G401 (cell line): ENCODE measurements at regions not wholly inside any gene's neighbourhood (a gene's known extent, or its start where the extent isn't known, plus 50 kb on each side); places are given as distances from the start of the nearest gene placed in this dataset.
"Not testable (repeated sequence)": the region's sequence is repeated elsewhere in the genome, so short reads cannot be mapped to it uniquely, and the experiment has no call there.

Experiments
- DNase-seq: peaks from one replicate; pipeline ENCODE4 v3.0.0-alpha.2; 2015; ENCODE audit warnings: low spot score
- in situ Hi-C: cut with HindIII; loops from 2 replicates; pipeline ENCODE4 v1.10.0; 2016; ENCODE audit warnings: low sequenced_read_pairs, mixed read lengths

DNA sequence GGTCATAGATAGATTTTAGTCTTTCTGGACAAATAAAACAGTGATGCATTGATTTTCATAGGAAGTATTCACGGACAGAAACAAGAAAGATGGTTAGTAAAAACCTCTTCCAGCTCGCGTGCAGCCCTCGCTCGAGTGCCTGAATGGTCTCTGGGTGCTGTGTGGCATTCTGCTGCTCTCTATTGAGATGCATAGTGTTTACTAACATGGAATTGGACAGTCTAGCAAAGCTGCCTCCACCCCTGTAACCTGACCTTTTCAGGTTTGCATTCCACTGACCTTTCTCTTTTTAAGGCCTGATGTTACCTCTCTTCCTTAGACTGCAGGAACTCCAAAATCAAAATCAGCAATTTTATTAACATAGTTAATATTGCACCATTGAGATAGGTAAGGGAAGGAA is 643.4 kb downstream of the JRKL start:
- in situ Hi-C loops, result no loop called here
- no peak for DNase-seq

DNA sequence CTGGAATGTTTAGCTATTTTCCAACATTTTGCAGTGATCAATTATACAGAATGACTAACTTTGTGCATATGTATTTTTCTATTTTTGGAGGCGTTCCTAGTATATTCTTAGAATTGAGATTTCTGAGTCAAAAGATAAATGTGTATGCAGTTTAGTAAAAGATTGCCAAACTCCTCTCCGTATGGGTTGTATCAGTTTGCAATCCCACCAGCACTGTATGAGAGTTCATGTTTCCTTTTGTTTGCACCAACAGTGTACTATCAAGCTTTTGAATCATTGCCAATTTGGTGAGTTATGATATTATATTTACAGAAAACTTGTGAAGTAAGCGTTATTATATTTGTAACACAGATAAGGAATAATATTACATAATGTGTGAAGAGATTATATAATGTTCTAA is 658.7 kb downstream of the JRKL start:
- in situ Hi-C loops, result no loop called here
- no peak for DNase-seq

DNA sequence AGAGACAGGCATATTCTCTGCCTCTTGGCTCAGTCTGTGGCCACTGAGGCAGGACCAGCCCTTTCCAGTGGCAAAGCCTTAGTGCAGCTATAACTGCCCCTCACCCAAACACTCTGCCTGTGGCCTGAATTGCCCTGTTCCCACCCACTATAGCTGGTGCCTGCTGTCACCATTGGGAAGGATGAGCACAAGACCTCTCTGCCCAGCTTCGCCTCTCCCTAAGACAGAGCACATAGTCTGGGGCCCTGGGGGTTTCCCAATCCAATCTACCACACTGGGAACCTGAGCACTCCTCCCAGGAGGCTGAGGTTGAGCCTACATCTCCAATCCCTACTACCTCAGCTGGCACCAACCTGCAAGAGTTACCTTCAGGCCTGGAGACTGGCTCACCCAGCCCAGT is 670.4 kb downstream of the JRKL start:
- in situ Hi-C loops, result no loop called here
- no peak for DNase-seq

DNA sequence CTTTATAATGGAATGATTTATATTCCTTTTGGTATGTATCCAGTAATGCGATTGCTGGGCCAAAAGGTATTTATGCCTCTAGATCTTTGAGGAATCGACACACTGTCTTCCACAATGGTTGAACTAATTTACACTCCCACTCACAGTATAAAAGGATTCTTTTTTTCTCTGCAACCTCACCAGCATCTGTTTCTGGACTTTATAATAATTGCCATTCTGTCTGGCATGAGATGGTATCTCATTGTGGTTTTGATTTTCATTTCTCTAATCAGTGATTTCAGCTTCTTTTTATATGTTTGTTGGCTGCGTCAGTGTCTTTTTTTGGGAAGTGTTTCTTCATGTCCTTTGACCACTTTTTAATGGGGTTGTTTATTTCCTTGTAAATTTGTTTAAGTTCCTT is 679.3 kb downstream of the JRKL start:
- DNase-seq, result no peak
- in situ Hi-C loops, result no loop called here

DNA sequence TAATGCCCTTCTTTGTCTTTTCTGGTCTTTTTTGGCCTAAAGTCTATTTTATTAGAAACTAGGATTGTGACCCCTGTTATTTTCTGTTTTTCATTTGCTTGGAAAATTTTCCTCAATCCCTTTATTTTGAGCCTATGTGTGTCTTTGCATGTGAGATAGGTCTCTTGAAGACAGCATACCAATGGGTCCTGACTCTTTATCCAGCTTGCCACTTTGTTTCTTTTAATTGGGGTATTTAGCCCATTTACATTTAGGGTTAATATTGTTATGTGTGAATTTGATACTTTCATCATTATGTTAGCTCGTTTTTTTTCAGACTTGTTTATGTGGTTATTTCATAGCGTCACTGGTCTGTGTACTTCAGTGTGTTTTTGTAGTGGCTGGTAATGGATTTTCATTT is 682.6 kb downstream of the JRKL start:
- in situ Hi-C loops, result no loop called here
- no peak for DNase-seq

DNA sequence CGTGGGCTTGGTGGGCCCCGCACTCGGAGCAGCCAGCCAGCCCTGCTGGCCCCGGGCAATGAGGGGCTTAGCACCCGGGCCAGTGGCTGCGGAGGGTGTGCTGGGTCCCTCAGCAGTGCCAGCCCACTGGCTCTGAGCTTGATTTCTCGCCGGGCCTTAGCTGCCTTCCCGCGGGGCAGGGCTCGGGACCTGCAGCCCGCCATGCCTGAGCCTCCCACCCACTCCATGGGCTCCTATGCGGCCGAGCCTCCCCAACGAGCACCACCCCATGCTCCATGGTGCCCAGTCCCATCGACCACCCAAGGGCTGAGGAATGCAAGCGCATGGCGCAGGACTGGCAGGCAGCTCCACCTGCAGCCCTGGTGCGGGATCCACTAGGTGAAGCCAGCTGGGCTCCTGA is 686.9 kb downstream of the JRKL start:
- DNase-seq, in situ Hi-C loops: not testable (repeated sequence)

DNA sequence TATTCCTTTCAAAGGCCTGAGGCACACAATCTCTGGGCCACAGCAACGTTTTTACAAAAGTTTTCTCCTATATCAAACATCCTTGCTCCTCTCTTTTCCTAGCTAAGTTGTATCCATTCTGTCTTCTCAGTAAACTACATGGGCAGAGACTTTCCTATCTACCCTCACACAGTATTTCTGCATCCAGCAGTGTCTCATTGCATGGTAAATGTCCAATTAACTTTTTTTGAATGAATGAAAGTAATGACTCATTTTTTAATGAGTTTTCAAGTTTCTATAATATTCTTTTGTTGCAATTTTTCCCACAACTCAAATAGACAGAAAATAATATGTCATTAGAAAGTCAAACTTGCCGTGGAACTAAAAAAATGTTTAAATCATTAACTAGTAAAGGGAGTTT is 688.6 kb downstream of the JRKL start:
- in situ Hi-C loops, result no loop called here

DNA sequence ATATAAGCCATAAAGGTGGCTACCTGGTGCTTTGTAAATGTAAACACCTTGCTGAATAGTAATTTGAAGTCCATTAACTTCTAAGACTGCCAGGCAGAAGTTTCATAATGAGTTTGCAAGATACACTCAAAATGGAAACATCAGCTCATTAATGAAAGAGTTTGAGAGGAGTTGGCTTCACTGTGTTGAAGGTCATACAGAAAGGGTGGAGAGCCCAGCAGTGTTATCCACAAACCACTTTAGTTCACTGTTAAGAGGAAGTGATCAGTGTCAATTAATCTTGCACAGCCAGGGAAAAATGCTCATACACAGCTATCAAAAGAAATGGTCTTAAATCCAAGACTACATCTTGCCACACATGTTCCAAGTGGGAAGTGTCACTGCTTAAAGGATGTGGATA is 689.4 kb downstream of the JRKL start:
- in situ Hi-C loops, result no loop called here
- DNase-seq, result no peak

More for the DNA sequence above, 688.6 kb downstream of the JRKL start:
- DNase-seq, result no peak

DNA sequence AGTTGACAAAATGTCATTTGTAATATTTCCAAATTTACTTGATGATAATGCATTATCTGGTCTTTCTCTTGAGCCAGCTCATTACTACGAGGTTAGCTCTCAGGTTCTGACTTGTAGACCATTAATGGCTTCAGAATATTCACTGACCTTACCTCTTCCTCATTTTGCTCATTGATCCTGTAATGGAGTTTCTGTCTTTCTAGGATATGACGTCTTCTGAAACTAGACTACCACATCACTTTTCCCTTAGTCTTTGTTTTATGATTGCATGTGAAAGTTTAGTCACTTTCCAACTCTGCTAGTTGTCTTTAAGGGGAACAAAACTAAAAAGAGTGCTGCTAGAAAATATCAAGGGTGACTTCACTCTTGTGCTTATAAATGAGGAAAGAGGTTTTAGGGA is 697.6 kb downstream of the JRKL start:
- in situ Hi-C loops, result no loop called here
- DNase-seq, result no peak

DNA sequence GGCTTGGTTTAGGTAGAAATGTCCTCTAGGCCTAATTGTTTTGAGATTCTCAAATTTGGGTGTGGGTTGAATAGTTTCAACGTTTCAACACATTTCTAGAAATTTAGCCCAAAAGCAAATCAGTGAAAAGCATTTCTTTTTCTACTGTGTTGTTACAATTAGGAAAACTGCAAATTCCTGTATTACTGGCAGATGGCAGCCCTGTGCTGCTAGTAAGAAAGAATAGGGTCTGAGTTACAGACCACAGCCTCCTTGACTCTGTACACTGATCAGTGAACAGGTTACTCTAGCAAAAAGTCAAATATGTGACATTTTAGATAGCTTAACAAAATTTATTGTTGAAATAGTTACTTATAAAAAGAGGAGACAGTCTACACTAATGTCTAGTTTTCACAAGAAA is 703.0 kb downstream of the JRKL start:
- in situ Hi-C loops, result no loop called here
- DNase-seq, result no peak

DNA sequence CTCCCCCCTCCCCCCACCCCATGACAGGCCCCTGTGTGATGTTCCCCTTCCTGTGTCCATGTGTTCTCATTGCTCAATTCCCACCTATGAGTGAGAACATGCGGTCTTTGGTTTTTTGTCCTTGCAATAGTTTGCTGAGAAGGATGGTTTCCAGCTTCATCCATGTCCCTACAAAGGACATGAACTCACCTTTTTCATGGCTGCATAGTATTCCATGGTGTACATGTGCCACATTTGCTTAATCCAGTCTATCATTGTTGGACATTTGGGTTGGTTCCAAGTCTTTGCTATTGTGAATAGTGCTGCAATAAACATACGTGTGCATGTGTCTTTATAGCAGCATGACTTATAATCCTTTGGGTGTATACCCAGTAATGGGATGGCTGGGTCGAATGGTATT is 712.4 kb downstream of the JRKL start:
- in situ Hi-C loops, DNase-seq: not testable (repeated sequence)

DNA sequence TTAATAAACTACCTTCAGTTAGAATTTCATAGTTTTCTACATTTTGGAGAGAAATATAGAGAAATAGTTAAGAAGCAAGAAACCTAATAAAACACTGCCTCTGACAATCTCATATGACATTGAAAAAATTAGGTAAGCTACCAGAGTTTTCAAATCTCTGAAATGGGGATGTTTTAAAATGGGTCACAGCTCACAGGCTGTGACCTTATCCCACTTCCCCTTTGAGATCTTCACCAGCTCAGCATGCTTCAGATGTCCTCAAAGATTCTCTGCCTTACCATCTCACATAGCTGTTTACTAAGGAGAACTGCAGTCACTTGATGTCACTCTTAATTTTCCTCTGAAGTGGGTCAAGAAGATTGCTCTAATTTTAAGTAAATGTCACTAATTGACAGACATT is 717.8 kb downstream of the JRKL start:
- in situ Hi-C loops, result no loop called here
- no peak for DNase-seq

DNA sequence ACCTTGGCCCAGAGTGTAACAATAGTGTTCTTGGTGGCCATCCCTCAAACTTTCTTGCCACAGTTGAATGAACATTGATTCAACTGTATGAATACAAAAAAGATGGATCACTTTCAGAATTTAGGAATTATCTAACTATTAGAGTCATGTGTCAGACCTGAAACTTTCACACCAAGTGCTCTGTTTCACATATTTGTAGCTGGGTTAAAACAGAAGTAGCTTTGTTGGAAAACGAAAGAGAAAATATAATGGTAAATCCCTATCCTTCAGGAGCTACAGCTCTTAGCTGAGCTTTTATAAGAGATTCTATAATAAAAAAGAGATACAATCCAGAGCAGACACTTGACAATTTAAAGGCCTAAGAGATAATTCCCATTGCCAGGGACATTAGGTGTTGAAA is 719.3 kb downstream of the JRKL start:
- in situ Hi-C loops, result no loop called here
- no peak for DNase-seq

DNA sequence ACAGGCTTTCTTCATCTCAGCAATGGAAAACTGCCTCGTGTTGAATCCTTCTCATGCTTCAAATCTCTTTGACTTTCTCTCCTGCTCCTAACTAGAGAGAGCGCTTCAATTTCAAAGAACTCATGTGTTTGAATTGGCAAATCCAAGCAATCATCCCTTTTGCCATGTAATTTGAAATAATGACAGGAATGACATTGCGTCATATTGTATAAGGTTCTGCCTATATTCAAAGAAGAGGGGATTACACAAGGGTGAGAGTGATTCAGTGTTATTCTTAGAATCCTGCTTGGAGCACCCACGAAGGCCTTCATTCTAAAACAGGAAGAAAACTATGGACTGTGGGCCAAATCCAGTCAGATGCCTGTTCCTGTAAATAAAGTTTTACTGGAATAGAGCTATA is 720.6 kb downstream of the JRKL start:
- in situ Hi-C loops, result no loop called here
- DNase-seq, result no peak

DNA sequence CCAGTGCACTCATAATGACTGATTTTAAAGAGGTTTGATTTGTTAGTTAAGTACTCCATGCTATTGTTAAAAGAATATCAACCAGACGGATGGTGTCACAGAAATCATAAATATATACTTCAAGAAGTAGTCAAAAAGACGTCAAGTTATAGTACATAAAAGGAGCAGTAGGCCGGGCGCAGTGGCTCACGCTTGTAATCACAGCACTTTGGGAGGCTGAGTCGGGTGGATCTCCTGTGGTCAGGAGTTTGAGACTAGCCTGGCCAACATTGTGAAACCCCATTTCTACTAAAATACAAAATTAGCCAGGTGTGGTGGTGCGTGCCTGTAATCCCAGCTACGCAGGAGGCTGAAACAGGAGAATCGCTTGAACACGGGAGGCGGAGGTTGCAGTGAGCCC is 721.7 kb downstream of the JRKL start:
- in situ Hi-C loops, result no loop called here
- DNase-seq, result no peak

DNA sequence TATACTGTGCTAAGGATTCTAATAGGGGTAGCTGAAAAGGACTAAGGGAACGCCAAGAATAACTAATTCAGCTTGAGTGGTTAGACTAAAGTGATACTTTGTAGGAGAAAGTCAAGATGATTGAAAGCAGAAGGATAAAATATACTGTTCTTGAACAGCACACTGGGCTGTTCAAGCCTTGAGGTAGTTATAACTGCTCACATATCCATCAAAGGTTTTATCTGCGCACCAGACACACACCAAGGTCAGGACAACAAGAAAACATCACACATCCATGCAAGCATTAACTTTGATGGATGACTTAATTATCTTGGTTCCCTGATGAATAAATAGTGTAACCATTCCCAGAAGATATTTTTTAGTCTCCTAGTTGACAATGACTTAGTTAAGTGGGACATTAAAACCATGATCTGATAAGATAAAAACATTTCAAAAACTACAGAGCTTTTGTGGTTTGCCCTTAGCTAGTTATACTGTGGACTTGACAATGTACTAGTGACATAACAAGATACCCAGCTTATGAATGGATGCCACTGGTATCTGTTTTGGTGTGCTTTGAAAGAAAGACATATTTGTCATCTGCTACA is 728.9 kb downstream of the JRKL start:
- DNase-seq, result no peak
- in situ Hi-C loops, result no loop called here

DNA sequence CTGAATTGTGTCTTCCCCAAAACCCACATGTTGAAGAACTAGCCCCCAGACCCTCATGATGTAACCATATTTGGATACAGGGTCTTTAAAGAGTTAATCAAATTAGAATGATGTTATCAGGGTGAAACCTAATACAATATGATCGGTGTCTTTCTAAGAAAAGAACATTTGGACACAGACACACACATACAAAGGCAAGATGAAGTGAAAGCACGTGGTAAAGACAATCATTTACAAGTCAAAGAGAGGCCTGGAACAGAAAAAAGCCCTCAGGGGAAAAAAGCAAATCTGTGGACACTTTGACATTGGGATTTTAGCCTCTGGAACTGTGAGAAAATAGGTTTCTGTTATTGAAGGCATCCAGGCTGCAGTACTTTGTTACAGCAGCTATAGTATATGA is 733.4 kb downstream of the JRKL start:
- in situ Hi-C loops, result no loop called here
- no peak for DNase-seq

DNA sequence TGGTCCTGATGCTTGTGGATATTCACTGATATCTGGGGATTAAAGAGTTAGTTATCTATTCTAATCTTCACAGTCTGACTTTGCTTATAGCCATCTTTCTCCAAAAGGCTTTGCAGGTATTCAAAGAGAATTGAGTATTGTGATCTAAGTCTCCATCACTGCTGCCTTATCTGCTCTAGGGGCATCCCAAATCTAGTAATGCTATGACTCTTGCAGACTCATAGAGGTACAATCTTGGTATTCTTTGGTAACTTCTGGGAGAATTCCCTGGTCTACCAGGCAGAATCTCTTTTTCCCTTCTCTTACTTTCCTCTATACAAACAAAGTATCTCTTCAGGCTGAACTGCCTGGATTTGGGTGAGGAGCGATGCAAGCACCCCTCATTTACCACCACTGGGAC is 746.3 kb downstream of the JRKL start:
- DNase-seq, result no peak
- in situ Hi-C loops, result no loop called here

DNA sequence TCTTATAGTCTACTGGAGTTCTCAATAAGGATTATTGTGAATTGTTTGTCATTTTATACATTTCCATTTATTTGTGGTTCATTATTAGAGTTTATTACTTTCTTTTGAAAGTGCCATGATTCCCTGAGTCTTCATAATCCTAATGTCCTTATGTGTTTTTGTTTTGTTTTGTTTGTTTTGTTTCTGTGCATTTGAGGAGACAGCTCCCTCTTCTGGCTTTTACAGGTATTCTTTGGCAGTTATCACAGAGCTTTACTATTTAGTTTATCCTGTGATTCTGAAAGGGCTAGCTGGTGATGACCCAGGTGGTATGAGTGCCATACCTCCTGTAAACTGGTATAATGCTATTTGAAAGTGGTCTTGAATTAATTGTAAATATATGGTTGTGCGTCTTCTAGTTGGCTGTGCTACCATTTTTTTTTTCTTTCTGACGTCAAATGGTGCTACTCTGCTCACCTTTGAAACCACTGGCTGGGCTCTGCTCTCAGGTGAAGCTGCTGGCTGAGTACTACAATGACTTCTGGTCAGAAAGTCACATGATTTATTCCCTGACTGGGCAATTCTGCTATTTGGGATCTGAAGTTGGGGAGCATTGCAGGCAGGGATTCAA is 751.2 kb downstream of the JRKL start:
- in situ Hi-C loops, result no loop called here
- no peak for DNase-seq

DNA sequence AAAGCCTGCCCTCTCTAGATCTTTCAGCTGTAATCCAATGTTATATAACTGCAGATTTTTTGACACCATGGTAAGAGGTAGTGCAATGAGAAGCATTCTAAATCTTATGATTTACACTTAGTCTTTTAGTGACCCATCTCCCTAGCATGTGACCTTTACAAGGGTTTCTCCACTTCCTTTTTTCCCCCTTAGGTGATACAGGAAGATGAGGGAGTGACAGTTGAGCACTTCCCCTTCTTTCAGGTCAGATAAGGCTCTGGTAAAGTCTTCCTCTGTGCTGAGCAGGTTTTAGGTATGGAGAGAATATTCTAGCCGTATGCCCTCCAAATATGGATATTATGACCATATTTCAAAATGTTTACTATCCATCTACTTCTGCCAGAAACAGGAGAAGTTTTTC is 753.6 kb downstream of the JRKL start:
- in situ Hi-C loops, result no loop called here

DNA sequence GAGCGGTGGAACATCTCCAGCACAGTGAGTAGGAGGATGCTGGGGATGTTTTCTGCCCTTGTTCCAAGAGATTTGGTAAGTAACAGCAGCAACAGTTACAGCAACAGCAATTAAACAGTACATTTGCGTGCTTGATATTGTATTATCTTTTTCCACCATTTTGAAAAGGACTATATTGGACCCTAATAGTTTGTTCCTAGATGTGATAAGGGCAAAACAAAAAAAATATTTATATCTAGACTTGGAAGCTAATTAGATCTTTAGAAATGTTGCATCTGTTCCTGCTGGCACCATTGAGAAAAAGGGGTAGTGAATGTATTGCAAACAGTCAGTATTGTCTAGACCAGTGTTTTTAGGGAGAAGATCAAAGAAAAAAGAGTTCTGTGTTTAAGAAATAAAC is 759.9 kb downstream of the JRKL start:
- no peak for DNase-seq
- in situ Hi-C loops, result no loop called here

More for the DNA sequence above, 753.6 kb downstream of the JRKL start:
- DNase-seq, result no peak
